ENCODE measurements at regions not wholly inside any gene's neighbourhood (a gene's known extent, or its start where the extent isn't known, plus 50 kb on each side); places are given as distances from the start of the nearest gene placed in this dataset.

DNA sequence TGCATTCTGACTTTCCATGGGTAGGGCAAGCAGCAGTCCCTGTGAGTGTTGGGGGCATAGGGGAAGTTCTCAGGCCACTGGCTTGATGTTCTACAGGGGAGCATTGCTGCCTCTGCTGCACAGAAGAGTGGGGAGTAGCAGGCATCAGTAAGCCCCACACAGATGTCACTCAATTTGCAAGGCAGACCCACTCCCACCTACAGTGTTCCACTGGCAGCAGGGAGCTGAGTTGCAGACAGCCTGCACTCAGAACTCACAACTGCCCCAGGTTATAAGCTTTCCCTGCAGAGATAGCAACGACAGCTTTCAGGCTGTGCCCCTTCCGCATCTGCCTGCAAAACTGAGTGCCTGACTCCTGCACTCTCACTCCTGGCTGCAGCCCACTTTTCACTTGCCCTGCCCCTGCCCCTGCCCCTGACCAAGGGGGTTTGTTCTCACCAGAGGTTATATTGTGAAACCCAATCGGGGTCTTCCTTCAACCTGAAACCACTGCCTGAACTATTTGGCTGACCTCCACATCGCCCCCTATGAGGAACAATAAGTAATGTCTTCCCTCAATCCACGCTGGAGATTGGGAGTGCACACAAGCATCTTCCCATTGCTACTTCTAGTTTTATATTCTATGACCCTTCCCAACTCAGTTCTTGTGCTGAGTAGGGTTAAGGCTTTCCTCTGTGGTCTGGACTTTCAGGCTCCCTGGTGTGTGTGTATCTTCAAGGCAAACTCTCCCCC is 227.4 kb upstream of the CXorf51B start:
- intact Hi-C loops (cut with micrococcal nuclease; ENCODE audit: unreplicated experiment) (no loop called here), in situ Hi-C loops (cut with HindIII; ENCODE audit: low pct_unique_long_range_greater_than_20kb, low sequenced_read_pairs) (no loop called here)
- no peak overlapping the region for H3K4me3 ChIP-seq (ENCODE audit: low read depth in 2 of 2, low read length in 2 of 2)
- BruUV-seq (replicated peaks) = no TSS peak
- POLR2A ChIA-PET = interaction anchor here (0.6 kb wide), 1 partner anchor 12 kb away, joined by 4 read pairs; no protein-coding TSS in a partner anchor
- no peak for ATAC-seq
- H3K4me1 ChIP-seq (ENCODE audit: control insufficient read depth, insufficient read depth, low read length) = no peaks in the 10 kb centered on the region
- CTCF ChIA-PET = no interaction called here
- DNase-seq (ENCODE audit: low read depth, low spot score) = no peak
- H3K27ac ChIP-seq (ENCODE audit: low read length) = no peak overlapping the region
- no peak for TF ChIP-seq POLR2AphosphoS5 (IDR thresholded peaks at IDR 0.05; ENCODE audit: low read depth, low read length)
- TF ChIP-seq TCF7L2 (IDR thresholded peaks at IDR 0.05; ENCODE audit: low read depth, low read length) = no peak
- no peak for TF ChIP-seq SIN3A (IDR thresholded peaks at IDR 0.05; ENCODE audit: borderline replicate concordance, insufficient read depth, low read depth, low read length)
- TF ChIP-seq, protein P1, sequence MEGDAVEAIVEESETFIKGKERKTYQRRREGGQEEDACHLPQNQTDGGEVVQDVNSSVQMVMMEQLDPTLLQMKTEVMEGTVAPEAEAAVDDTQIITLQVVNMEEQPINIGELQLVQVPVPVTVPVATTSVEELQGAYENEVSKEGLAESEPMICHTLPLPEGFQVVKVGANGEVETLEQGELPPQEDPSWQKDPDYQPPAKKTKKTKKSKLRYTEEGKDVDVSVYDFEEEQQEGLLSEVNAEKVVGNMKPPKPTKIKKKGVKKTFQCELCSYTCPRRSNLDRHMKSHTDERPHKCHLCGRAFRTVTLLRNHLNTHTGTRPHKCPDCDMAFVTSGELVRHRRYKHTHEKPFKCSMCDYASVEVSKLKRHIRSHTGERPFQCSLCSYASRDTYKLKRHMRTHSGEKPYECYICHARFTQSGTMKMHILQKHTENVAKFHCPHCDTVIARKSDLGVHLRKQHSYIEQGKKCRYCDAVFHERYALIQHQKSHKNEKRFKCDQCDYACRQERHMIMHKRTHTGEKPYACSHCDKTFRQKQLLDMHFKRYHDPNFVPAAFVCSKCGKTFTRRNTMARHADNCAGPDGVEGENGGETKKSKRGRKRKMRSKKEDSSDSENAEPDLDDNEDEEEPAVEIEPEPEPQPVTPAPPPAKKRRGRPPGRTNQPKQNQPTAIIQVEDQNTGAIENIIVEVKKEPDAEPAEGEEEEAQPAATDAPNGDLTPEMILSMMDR (IDR thresholded peaks at IDR 0.05) = no peak
- no peak for TF ChIP-seq REST (IDR thresholded peaks at IDR 0.05; ENCODE audit: insufficient read depth in 1 of 2, low read depth in 2 of 2, low read length in 1 of 2)
- no peaks in the 10 kb centered on the region for H3K9me3 ChIP-seq (ENCODE audit: control insufficient read depth, insufficient read depth, low read depth, low read length)
- H3K36me3 ChIP-seq (ENCODE audit: control insufficient read depth, insufficient read depth, low read length) = no peaks in the 10 kb centered on the region
- H3K27me3 ChIP-seq (ENCODE audit: control insufficient read depth, insufficient read depth, low read length) = no peaks in the 10 kb centered on the region

DNA sequence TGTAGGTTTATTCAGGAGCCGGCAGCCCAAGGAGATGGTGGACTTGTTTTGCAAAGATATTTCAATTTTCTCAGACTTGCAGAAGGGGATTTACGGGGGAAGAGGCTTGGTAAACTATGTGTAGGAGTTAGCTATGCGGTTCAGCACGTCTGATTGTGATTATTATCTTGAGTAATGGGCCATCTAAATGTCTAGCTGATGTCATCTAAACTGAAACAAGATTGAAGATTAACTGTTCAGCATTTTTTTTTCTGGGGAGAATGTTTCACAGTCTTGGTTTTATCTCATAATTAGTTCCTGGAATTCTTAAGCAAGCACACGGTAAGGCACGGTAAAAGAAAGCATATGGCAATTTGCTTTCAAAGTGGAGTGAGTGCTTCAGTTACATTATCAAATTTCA is 207.3 kb upstream of the CXorf51B start:
- no peaks in the 10 kb centered on the region for H3K9me3 ChIP-seq (ENCODE audit: control insufficient read depth, insufficient read depth, low read depth, low read length)
- in situ Hi-C loops (cut with HindIII; ENCODE audit: low pct_unique_long_range_greater_than_20kb, low sequenced_read_pairs) = no loop called here
- no peaks in the 10 kb centered on the region for H3K4me1 ChIP-seq (ENCODE audit: control insufficient read depth, insufficient read depth, low read length)
- DNase-seq (ENCODE audit: low read depth, low spot score) = no peak
- H3K4me3 ChIP-seq (ENCODE audit: low read depth in 2 of 2, low read length in 2 of 2) = no peak overlapping the region
- ATAC-seq = no peak
- intact Hi-C loops (cut with micrococcal nuclease; ENCODE audit: unreplicated experiment) = no loop called here
- ChIA-PET CTCF (no interaction called here), POLR2A (no interaction called here)
- no peaks in the 10 kb centered on the region for H3K27me3 ChIP-seq (ENCODE audit: control insufficient read depth, insufficient read depth, low read length)
- no peaks in the 10 kb centered on the region for H3K36me3 ChIP-seq (ENCODE audit: control insufficient read depth, insufficient read depth, low read length)
- TF ChIP-seq TCF7L2 (IDR thresholded peaks at IDR 0.05; ENCODE audit: low read depth, low read length) (no peak), SIN3A (IDR thresholded peaks at IDR 0.05; ENCODE audit: borderline replicate concordance, insufficient read depth, low read depth, low read length) (no peak), POLR2AphosphoS5 (IDR thresholded peaks at IDR 0.05; ENCODE audit: low read depth, low read length) (no peak), REST (IDR thresholded peaks at IDR 0.05; ENCODE audit: insufficient read depth in 1 of 2, low read depth in 2 of 2, low read length in 1 of 2) (no peak)
- TF ChIP-seq, protein P1 (IDR thresholded peaks at IDR 0.05) = no peak
- BruUV-seq (replicated peaks) = no TSS peak
- H3K27ac ChIP-seq (ENCODE audit: low read length) = no peak overlapping the region
